ENCODE measurements at regions not wholly inside any gene's neighbourhood (a gene's known extent, or its start where the extent isn't known, plus 50 kb on each side); places are given as distances from the start of the nearest gene placed in this dataset.

- Histone ChIP-seq H3F3A (ENCODE audit: insufficient read depth) (no peaks in the 10 kb centered on the region), H3K9me3 (ENCODE audit: insufficient read depth, low read length) (no peaks in the 10 kb centered on the region)
- TF ChIP-seq CTCF (IDR thresholded peaks at IDR 0.05; ENCODE audit: insufficient read depth, low read length, poor library complexity, severe bottlenecking): no peak
- TF ChIP-seq EZH2phosphoT487 (conservative IDR thresholded peaks at IDR 0.05; ENCODE audit: low read length): no peak
Observed at GRCh38 chr4:149144060-149144459, 671.6 kb downstream of the IQCM start.

GRCh38 chr4:149141391-149141790, 674.3 kb downstream of the IQCM start:
- Histone ChIP-seq H3K4me3 (ENCODE audit: insufficient read depth, low read length, poor library complexity, severe bottlenecking) (no peak overlapping the region), H3K4me2 (ENCODE audit: low read depth, low read length, poor library complexity, severe bottlenecking) (no peak overlapping the region), H2AFZ (ENCODE audit: low read depth, low read length, severe bottlenecking) (no peak overlapping the region), H3K9ac (ENCODE audit: low read length) (no peak overlapping the region), H3K36me3 (ENCODE audit: low read length) (no peaks in the 10 kb centered on the region), H3F3A (ENCODE audit: insufficient read depth) (no peaks in the 10 kb centered on the region), H3K27me3 (ENCODE audit: low read length) (no peaks in the 10 kb centered on the region), H3K79me2 (ENCODE audit: insufficient read depth, low read length) (no peaks in the 10 kb centered on the region), H3K27ac (ENCODE audit: low read depth, low read length) (no peak overlapping the region), H3K9me3 (ENCODE audit: insufficient read depth, low read length) (no peaks in the 10 kb centered on the region), H3K9me2 (replicated peaks; ENCODE audit: insufficient read depth, low read length) (no peaks in the 10 kb centered on the region), H4K20me1 (ENCODE audit: low read depth, low read length) (no peaks in the 10 kb centered on the region)
- TF ChIP-seq CTCF (IDR thresholded peaks at IDR 0.05; ENCODE audit: insufficient read depth, low read length, poor library complexity, severe bottlenecking): no peak
- TF ChIP-seq EZH2phosphoT487 (conservative IDR thresholded peaks at IDR 0.05; ENCODE audit: low read length): no peak

More at GRCh38 chr4:149144060-149144459, 671.6 kb downstream of the IQCM start:
- Histone ChIP-seq H3K27me3 (ENCODE audit: low read length) (no peaks in the 10 kb centered on the region), H2AFZ (ENCODE audit: low read depth, low read length, severe bottlenecking) (no peak overlapping the region), H3K9me2 (replicated peaks; ENCODE audit: insufficient read depth, low read length) (no peaks in the 10 kb centered on the region), H3K4me2 (ENCODE audit: low read depth, low read length, poor library complexity, severe bottlenecking) (no peak overlapping the region), H3K9ac (ENCODE audit: low read length) (no peak overlapping the region), H4K20me1 (ENCODE audit: low read depth, low read length) (no peaks in the 10 kb centered on the region), H3K27ac (ENCODE audit: low read depth, low read length) (no peak overlapping the region), H3K79me2 (ENCODE audit: insufficient read depth, low read length) (no peaks in the 10 kb centered on the region), H3K36me3 (ENCODE audit: low read length) (no peaks in the 10 kb centered on the region), H3K4me3 (ENCODE audit: insufficient read depth, low read length, poor library complexity, severe bottlenecking) (no peak overlapping the region)

GRCh38 chr4:149140841-149141240, 674.8 kb downstream of the IQCM start:
- Histone ChIP-seq H3K9me3 (ENCODE audit: insufficient read depth, low read length) (no peaks in the 10 kb centered on the region), H3K27me3 (ENCODE audit: low read length) (no peaks in the 10 kb centered on the region), H3K9me2 (replicated peaks; ENCODE audit: insufficient read depth, low read length) (no peaks in the 10 kb centered on the region), H4K20me1 (ENCODE audit: low read depth, low read length) (no peaks in the 10 kb centered on the region), H3K9ac (ENCODE audit: low read length) (no peak overlapping the region), H3K4me2 (ENCODE audit: low read depth, low read length, poor library complexity, severe bottlenecking) (no peak overlapping the region), H3K79me2 (ENCODE audit: insufficient read depth, low read length) (no peaks in the 10 kb centered on the region), H3K4me3 (ENCODE audit: insufficient read depth, low read length, poor library complexity, severe bottlenecking) (no peak overlapping the region), H2AFZ (ENCODE audit: low read depth, low read length, severe bottlenecking) (no peak overlapping the region), H3K36me3 (ENCODE audit: low read length) (no peaks in the 10 kb centered on the region), H3K27ac (ENCODE audit: low read depth, low read length) (no peak overlapping the region), H3F3A (ENCODE audit: insufficient read depth) (no peaks in the 10 kb centered on the region)
- TF ChIP-seq EZH2phosphoT487 (conservative IDR thresholded peaks at IDR 0.05; ENCODE audit: low read length) (no peak), CTCF (IDR thresholded peaks at IDR 0.05; ENCODE audit: insufficient read depth, low read length, poor library complexity, severe bottlenecking) (no peak)
